WI38 (cell line): ENCODE measurements at regions not wholly inside any gene's neighbourhood (a gene's known extent, or its start where the extent isn't known, plus 50 kb on each side); places are given as distances from the start of the nearest gene placed in this dataset.
"Not testable (repeated sequence)": the region's sequence is repeated elsewhere in the genome, so short reads cannot be mapped to it uniquely, and the experiment has no call there.

Source experiments
- H3K4me3 ChIP-seq: 2 replicates; pipeline ENCODE4 v1.5.1; 2011; ENCODE audit warnings: low read depth, mild to moderate bottlenecking, control low read depth, low read length
- TF ChIP-seq, protein P1 (sequence below): IDR thresholded peaks from 2 replicates; pipeline ENCODE4 v1.5.1; 2012; ENCODE audit warnings: low read depth, mild to moderate bottlenecking, control low read depth, low read length

DNA sequence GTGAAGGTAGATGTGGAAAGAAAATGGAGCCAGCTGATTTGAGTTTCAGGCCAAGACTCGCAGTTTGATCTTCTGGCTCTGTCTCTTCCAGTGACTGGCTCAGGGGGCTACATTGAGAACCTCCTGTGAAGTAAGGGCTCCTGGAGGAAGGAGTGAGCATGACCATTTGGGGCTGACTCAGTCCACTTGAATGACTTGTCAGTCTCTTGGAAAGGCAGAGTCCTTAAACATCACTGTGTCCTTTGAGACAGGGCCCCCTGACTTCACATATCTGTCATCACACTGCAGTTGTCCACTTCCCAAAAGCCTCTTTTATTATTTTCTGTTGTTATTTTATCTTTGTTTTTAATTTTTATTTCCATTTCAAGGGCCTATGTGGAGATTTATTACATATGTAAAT, 204.6 kb upstream of the APCDD1 start:
- TF ChIP-seq, protein P1, sequence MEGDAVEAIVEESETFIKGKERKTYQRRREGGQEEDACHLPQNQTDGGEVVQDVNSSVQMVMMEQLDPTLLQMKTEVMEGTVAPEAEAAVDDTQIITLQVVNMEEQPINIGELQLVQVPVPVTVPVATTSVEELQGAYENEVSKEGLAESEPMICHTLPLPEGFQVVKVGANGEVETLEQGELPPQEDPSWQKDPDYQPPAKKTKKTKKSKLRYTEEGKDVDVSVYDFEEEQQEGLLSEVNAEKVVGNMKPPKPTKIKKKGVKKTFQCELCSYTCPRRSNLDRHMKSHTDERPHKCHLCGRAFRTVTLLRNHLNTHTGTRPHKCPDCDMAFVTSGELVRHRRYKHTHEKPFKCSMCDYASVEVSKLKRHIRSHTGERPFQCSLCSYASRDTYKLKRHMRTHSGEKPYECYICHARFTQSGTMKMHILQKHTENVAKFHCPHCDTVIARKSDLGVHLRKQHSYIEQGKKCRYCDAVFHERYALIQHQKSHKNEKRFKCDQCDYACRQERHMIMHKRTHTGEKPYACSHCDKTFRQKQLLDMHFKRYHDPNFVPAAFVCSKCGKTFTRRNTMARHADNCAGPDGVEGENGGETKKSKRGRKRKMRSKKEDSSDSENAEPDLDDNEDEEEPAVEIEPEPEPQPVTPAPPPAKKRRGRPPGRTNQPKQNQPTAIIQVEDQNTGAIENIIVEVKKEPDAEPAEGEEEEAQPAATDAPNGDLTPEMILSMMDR = no peak
- H3K4me3 ChIP-seq = no peak overlapping the region

DNA sequence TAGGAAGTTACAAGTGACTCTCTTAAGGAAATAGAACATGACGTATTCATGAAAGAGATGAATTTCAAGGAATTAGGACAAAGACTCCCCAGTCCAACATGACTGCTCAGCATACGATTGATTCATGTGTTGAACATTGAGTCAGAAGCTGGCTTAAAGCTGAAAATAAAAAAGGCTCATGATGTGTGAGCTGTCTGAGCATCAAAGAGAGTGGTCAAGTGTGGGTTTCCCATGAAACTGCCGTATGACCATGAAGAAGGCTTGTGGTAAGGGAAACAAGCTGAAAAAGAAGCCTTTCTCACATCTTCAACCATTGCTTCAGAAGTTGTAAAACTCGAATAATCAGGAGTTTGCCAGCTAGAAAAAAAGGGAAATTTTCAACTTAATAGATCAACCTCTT, 201.9 kb upstream of the APCDD1 start:
- TF ChIP-seq, protein P1 = no peak
- H3K4me3 ChIP-seq = no peak overlapping the region

DNA sequence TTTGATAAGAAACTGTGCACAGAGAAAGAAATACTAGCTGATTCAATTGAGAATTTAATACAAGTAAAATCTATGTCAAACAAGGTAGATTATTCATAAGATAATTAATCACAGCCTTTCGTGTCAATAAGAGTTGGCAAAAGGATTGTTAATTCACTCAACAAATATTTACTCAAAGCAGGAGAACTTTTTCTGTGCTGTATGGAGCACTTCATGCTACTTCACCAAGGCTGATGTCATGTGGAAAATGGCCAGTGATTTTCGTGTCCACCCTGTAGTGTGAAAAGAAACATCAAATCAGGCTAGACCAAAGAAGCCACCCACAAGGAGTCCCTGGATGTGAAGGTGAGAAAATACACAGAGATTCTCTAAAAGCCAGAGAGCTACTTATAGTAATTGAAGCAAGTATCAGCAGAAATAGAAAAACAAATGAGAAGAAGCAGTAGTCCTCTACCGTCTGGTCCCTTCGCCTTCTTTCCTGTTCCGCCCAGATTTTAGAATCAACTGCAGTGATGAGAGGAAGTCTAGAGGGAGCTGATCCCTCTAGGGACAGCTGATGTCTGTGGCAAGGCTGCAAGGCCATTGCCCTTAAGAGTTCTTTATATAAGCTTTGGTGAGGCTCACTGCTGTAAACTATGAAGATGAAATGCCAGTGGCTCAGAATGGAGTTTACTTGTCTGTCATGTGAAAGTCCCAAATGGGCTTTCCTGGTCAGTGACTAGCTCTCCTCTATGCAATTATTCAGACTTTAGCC, 201.3 kb upstream of the APCDD1 start:
- no peak overlapping the region for H3K4me3 ChIP-seq
- TF ChIP-seq, protein P1 = no peak

DNA sequence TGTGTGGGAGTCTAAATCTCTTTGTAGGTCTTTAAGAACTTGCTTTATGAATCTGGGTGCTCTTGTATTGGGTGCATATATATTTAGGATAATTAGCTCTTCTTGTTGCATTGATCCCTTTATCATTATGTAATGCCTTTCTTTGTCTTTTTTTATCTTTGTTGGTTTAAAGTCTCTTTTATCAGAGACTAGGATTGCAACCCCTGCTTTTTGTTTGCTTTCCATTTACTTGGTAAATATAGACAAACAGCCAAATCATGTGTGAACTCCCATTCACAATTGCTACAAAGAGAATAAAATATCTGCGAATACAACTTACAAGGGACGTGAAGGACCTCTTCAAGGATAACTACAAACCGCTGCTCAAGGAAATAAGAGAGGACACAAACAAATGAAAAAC, 198.2 kb upstream of the APCDD1 start:
- H3K4me3 ChIP-seq = not testable (repeated sequence)

DNA sequence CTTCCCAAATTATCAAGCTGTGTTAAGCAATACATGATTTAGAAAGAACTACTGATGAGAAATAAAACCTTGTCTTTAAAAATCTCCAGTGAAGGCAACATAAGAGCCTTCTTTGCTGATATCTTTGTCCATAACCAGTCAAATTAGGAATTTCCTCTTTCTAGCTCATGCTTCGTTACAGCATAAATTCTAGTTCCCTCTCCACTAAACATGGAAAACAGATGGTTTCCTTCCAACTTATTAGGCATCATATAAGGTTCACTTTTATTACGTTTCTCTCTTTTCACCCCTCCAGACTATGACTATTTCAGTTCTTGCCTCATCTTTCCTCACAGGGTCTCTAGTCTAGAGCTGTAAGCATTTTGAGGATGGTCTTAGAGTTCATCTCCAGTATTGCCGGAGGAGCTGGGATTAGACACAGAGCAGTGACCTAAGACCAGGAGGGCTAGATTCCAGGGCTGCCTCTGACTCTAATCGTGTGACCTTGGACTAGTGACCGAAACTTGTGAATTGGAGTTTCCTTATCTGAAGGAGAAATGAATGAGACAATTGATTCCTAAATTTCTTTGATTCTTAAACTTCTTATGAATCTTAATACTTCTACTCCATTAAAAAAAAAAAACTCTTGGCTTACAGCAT, 195.5 kb upstream of the APCDD1 start:
- TF ChIP-seq, protein P1 = no peak
- H3K4me3 ChIP-seq = no peak overlapping the region

DNA sequence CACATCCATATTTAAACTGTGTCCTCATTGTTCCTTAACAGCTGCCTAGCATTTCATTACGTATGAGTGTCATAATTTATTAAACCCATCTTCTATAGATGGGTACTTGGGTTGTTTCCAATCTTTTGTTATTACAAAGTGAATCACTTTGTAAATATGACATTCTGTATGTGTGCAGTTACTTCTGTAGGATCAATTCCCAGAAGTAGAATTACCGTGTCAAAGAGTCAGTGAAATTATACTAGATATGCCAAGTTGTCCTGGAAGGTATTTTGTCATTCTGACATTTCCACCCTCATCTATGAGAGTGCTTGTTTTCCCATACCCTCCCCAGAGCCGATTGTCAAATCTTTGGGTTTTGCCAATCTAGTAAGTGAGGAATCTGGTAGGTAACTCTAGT, 194.5 kb upstream of the APCDD1 start:
- H3K4me3 ChIP-seq = no peak overlapping the region
- TF ChIP-seq, protein P1 = no peak

DNA sequence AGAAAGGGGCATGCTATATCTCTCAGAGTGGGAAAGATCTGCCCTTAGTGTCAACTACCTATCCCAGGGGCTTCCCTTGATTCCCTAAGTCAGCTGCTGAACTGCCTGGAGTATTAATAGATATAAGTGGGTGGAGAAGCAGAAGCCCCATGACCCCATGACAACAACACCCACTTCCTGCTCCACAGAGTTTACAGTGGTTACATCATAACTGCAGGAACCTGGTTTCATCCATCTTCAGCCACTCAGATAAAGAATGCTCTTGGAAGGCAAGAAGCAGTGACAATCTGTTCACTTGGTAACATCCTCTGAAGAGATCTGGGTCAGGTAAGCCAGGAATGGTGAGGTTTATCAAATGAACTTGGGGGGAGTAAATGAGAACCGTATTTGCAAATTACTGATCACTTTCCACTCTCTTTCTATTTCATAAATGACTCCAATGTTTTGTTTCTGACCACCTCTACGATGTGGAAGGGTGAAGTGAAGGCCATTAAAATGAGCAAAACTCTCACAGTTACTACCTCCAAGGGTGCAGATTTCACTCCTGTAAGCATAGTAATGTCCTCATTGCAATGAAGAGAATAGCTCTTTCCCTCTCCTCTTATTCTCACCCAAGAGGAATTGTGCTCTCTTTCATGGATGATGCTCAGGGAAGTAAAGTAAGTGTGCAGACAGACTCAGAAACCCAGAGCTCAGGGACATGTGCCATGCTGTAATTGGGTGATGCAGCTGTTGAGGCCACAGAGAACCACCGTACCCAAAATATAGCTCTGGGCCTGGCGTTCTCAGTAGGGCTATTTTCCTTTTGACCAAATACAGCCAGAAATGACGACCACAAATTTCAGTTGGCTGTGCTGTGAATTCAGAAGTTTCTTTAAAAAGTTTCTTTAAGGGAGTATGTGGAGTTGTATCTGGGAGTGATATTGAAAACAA, 192.8 kb upstream of the APCDD1 start:
- TF ChIP-seq, protein P1 = no peak
- H3K4me3 ChIP-seq = no peak overlapping the region
